ENCODE measurements at regions not wholly inside any gene's neighbourhood (a gene's known extent, or its start where the extent isn't known, plus 50 kb on each side); places are given as distances from the start of the nearest gene placed in this dataset.

GRCh38 chr10:124225029-124225466 is 131.7 kb upstream of the CHST15 start:
- no peak for TF ChIP-seq EZH2 (IDR thresholded peaks at IDR 0.05; ENCODE audit: low read length, missing control alignments)
- TF ChIP-seq CTCF (conservative IDR thresholded peaks at IDR 0.05 in 1 of 2, IDR thresholded peaks at IDR 0.05 in 1 of 2; ENCODE audit: low read depth in 1 of 2, low read length in 2 of 2) = no peak

Measured in fibroblast of lung (primary cell).